CD4-positive, alpha-beta T cell (primary cell): ENCODE measurements at regions not wholly inside any gene's neighbourhood (a gene's known extent, or its start where the extent isn't known, plus 50 kb on each side); places are given as distances from the start of the nearest gene placed in this dataset.

Experiments
- ATAC-seq: fragments of 200-7000 bp; cut with Tn5 transposase; one replicate; pipeline ENCODE4 v1.10.0; 2022; ENCODE audit warnings: mild to moderate bottlenecking; ENCODE audit not compliant: poor library complexity
- CTCF ChIA-PET: fragments of 350-600 bp; sonication (Branson Sonifier 250); formaldehyde crosslinking; loops from one replicate; lab custom pipeline; 2021; ENCODE audit warnings: antibody characterized with exemption, inconsistent platforms; lab: Charles Lee
- POLR2A ChIA-PET: fragments of 350-600 bp; sonication (Branson Sonifier 250); formaldehyde crosslinking; loops from one replicate; lab custom pipeline; 2021; ENCODE audit warnings: antibody characterized with exemption, inconsistent platforms; lab: Charles Lee
- DNase-seq, 14 experiments: peaks; one replicate each; pipeline ENCODE4 v3.0.0-alpha.2; 2013 to 2020; ENCODE audit warnings: mixed read lengths in 2 of 14
- H3K27ac ChIP-seq, 2 donors: one replicate each; pipeline versions ENCODE4 v1.5.1 to v1.7.0; 2013; ENCODE audit warnings: low read length in 2 of 2, low read depth in 1 of 2, mild to moderate bottlenecking in 1 of 2
- H3K27me3 ChIP-seq, 2 experiments: 1 replicate in 1 of 2; 2 replicates in 1 of 2; pipeline versions ENCODE4 v1.6.1 to v1.7.0; 2013; ENCODE audit warnings: low read length in 2 of 2, control low read depth in 1 of 2, mild to moderate bottlenecking in 1 of 2, moderate library complexity in 1 of 2; ENCODE audit not compliant: insufficient read depth in 2 of 2, control insufficient read depth in 1 of 2
- H3K36me3 ChIP-seq: one replicate; pipeline ENCODE4 v1.6.1; 2013; ENCODE audit warnings: low read length, control low read depth; ENCODE audit not compliant: insufficient read depth
- H3K4me1 ChIP-seq: one replicate; pipeline ENCODE4 v1.6.1; 2013; ENCODE audit warnings: low read length, control low read depth; ENCODE audit not compliant: insufficient read depth
- H3K4me3 ChIP-seq: one replicate; pipeline ENCODE4 v1.5.1; 2013; ENCODE audit warnings: mild to moderate bottlenecking, low read length, moderate library complexity
- H3K9me3 ChIP-seq, 2 experiments: 1 replicate in 1 of 2; 2 replicates in 1 of 2; pipeline versions ENCODE4 v1.6.1 to v1.7.0; 2013; ENCODE audit warnings: low read length in 2 of 2, mild to moderate bottlenecking in 2 of 2, control low read depth in 1 of 2, moderate library complexity in 1 of 2; ENCODE audit not compliant: control insufficient read depth in 1 of 2, insufficient read depth in 1 of 2
- H3K27ac Mint-ChIP-seq: one replicate; pipeline ENCODE4 v1.8.0; 2020; ENCODE audit warnings: mixed read lengths
- H3K27me3 Mint-ChIP-seq: one replicate; pipeline ENCODE4 v1.8.0; 2021; ENCODE audit warnings: mixed read lengths
- H3K36me3 Mint-ChIP-seq: one replicate; pipeline ENCODE4 v1.8.0; 2021; ENCODE audit warnings: low read depth, mixed read lengths
- H3K4me1 Mint-ChIP-seq: one replicate; pipeline ENCODE4 v1.8.0; 2021; ENCODE audit warnings: low read depth, mixed read lengths
- H3K4me3 Mint-ChIP-seq: one replicate; pipeline ENCODE4 v1.8.0; 2020; ENCODE audit warnings: mild to moderate bottlenecking, mixed read lengths
- H3K9me3 Mint-ChIP-seq: one replicate; pipeline ENCODE4 v1.8.0; 2020; ENCODE audit warnings: mixed read lengths
- intact Hi-C, 2 experiments: fragments of 100-400 bp; cut with DNase I in 1 of 2; cut with micrococcal nuclease in 1 of 2; formaldehyde crosslinking; loops; one replicate each; pipeline versions ENCODE4 v1.15.1 to v1.9.0; 2023 to 2025; cut with DNase I, micrococcal nuclease
- TF ChIP-seq, protein P1 (sequence below): fragments of 200-600 bp; IDR thresholded peaks from one replicate; pipeline ENCODE4 v1.8.0; 2022; ENCODE audit warnings: antibody characterized with exemption, mild to moderate bottlenecking

- TF ChIP-seq, protein P1, sequence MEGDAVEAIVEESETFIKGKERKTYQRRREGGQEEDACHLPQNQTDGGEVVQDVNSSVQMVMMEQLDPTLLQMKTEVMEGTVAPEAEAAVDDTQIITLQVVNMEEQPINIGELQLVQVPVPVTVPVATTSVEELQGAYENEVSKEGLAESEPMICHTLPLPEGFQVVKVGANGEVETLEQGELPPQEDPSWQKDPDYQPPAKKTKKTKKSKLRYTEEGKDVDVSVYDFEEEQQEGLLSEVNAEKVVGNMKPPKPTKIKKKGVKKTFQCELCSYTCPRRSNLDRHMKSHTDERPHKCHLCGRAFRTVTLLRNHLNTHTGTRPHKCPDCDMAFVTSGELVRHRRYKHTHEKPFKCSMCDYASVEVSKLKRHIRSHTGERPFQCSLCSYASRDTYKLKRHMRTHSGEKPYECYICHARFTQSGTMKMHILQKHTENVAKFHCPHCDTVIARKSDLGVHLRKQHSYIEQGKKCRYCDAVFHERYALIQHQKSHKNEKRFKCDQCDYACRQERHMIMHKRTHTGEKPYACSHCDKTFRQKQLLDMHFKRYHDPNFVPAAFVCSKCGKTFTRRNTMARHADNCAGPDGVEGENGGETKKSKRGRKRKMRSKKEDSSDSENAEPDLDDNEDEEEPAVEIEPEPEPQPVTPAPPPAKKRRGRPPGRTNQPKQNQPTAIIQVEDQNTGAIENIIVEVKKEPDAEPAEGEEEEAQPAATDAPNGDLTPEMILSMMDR: no peak
- ChIA-PET CTCF (no interaction called here), POLR2A (no interaction called here)
- intact Hi-C loops: no loop called here
- ATAC-seq (no peak), DNase-seq (no peak)
- Histone ChIP-seq H3K27ac (no peak overlapping the region), H3K9me3 (no peaks in the 10 kb centered on the region), H3K4me1 (no peaks in the 10 kb centered on the region), H3K27me3 (no peaks in the 10 kb centered on the region), H3K4me3 (no peak overlapping the region), H3K36me3 (no peaks in the 10 kb centered on the region)
- Mint-ChIP-seq H3K9me3 (peaks cover 2% of the 10 kb centered on the region), H3K4me1 (no peaks in the 10 kb centered on the region), H3K4me3 (no peak overlapping the region), H3K27me3 (peaks cover 6% of the 10 kb centered on the region), H3K36me3 (no peaks in the 10 kb centered on the region), H3K27ac (no peak overlapping the region)
Observed at GRCh38 chr1:4113897-4114296, 213.8 kb upstream of the C1orf174 start.

DNA sequence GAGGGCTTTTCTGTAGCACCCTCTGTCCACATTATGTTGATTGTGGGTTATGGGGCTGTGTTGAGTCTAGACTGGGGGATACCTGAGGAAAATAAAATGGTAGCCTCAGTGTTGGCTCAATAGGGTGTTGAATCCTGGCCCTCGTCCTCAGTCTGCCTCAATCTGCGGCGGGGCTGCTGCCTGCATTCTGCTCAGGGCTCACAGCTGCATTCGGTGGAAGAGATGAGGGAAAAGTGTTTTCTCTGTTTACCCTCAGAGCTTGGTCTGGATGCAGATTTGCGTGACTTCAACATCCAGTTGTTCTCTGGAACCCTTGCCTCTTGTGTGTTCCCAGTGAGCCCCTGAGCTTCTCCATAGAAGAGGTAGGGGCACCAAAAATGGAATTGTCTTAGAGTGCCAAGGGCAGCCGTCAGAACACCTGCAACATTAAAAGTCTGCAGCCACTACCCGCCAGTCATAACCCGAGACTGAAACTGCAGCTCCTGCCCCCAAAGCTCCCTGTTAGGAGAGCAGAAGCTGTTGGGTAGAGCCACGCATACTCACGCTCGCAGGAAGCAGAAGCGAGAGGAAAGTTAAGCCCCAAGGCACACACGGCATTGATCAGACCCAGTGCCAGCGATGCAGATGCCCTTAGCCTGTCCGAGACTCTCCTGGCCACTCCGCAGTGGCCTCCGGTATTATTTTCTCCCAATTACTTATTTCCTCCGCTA, 215.3 kb upstream of the C1orf174 start:
- Mint-ChIP-seq H3K9me3 (peaks cover 2% of the 10 kb centered on the region), H3K27me3 (peaks cover 6% of the 10 kb centered on the region), H3K36me3 (no peaks in the 10 kb centered on the region), H3K27ac (no peak overlapping the region), H3K4me3 (no peak overlapping the region), H3K4me1 (no peaks in the 10 kb centered on the region)
- intact Hi-C loops: no loop called here
- Histone ChIP-seq H3K27ac (no peak overlapping the region), H3K27me3 (no peaks in the 10 kb centered on the region), H3K36me3 (no peaks in the 10 kb centered on the region), H3K4me3 (no peak overlapping the region), H3K9me3 (no peaks in the 10 kb centered on the region), H3K4me1 (no peaks in the 10 kb centered on the region)
- TF ChIP-seq, protein P1: no peak
- no peak for ATAC-seq
- CTCF ChIA-PET: no interaction called here
- DNase-seq: no peak
- POLR2A ChIA-PET: no interaction called here

- Mint-ChIP-seq H3K4me3 (no peak overlapping the region), H3K27me3 (peaks cover 6% of the 10 kb centered on the region), H3K27ac (no peak overlapping the region), H3K4me1 (no peaks in the 10 kb centered on the region), H3K9me3 (peaks cover 2% of the 10 kb centered on the region), H3K36me3 (no peaks in the 10 kb centered on the region)
- H3K4me3 ChIP-seq: no peak overlapping the region
- DNase-seq (no peak), ATAC-seq (no peak)
- ChIA-PET POLR2A (no interaction called here), CTCF (no interaction called here)
- H3K27me3 ChIP-seq: no peaks in the 10 kb centered on the region
- intact Hi-C loops: no loop called here
- H3K4me1 ChIP-seq: no peaks in the 10 kb centered on the region
- no peaks in the 10 kb centered on the region for H3K9me3 ChIP-seq
- no peak overlapping the region for H3K27ac ChIP-seq
- TF ChIP-seq, protein P1: no peak
- H3K36me3 ChIP-seq: no peaks in the 10 kb centered on the region
Observed at GRCh38 chr1:4117196-4117595, 217.1 kb upstream of the C1orf174 start.
